ENCODE measurements at regions not wholly inside any gene's neighbourhood (a gene's known extent, or its start where the extent isn't known, plus 50 kb on each side); places are given as distances from the start of the nearest gene placed in this dataset.

GRCh38 chr4:81904121-81904520 lies 432.4 kb upstream of the RASGEF1B start:
- intact Hi-C loops (cut with DNase I; ENCODE audit: low total_unique reads), result no loop called here
- H3K4me3 ChIP-seq, result no peak overlapping the region
- WGBS, 5 donors, result 94 to 100% (median 98%) methylated on average over 4 of the region's 4 CpGs

DNA sequence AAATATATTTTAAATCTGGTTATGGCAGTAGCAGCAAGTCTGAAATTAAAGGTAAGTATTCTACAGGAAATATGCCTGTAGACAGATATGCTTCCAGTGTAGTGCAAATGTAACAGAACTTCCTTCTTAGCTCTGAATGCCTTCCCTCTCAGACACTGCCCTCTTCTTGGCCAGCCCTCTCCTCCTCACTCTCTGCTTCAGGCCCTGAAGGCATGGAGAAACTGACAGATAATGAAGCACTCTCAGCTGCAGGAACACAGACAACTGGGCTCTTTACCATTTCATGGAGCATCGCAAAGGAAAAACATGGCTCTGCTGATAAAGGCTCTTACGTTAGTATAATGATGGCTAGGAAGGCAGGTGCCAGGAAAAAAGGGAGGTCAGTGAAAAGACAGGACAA lies 431.5 kb upstream of the RASGEF1B start:
- no peaks in the 10 kb centered on the region for H3K9me3 ChIP-seq
- no peak overlapping the region for H3K4me3 ChIP-seq
- H3K36me3 ChIP-seq, result no peaks in the 10 kb centered on the region
- intact Hi-C loops (cut with DNase I; ENCODE audit: low total_unique reads), result no loop called here
- WGBS, 5 donors, result 77 to 95% (median 89%) methylated on average over 2 of the region's 2 CpGs
- no peaks in the 10 kb centered on the region for H3K4me1 ChIP-seq
- TF ChIP-seq POLR2AphosphoS5 (IDR thresholded peaks at IDR 0.05) (no peak), EP300 (IDR thresholded peaks at IDR 0.05) (no peak), CTCF (IDR thresholded peaks at IDR 0.05) (no peak)
- DNase-seq, result no peak
- no peak overlapping the region for H3K27ac ChIP-seq
- no peaks in the 10 kb centered on the region for H3K27me3 ChIP-seq

More at GRCh38 chr4:81904121-81904520, 432.4 kb upstream of the RASGEF1B start:
- H3K36me3 ChIP-seq, result no peaks in the 10 kb centered on the region
- H3K27ac ChIP-seq, result no peak overlapping the region
- H3K9me3 ChIP-seq, result no peaks in the 10 kb centered on the region
- DNase-seq, result no peak
- TF ChIP-seq EP300 (IDR thresholded peaks at IDR 0.05) (no peak), POLR2A (IDR thresholded peaks at IDR 0.05) (no peak), POLR2AphosphoS5 (IDR thresholded peaks at IDR 0.05) (no peak), CTCF (IDR thresholded peaks at IDR 0.05) (no peak)
- no peaks in the 10 kb centered on the region for H3K4me1 ChIP-seq
- no peaks in the 10 kb centered on the region for H3K27me3 ChIP-seq

DNA sequence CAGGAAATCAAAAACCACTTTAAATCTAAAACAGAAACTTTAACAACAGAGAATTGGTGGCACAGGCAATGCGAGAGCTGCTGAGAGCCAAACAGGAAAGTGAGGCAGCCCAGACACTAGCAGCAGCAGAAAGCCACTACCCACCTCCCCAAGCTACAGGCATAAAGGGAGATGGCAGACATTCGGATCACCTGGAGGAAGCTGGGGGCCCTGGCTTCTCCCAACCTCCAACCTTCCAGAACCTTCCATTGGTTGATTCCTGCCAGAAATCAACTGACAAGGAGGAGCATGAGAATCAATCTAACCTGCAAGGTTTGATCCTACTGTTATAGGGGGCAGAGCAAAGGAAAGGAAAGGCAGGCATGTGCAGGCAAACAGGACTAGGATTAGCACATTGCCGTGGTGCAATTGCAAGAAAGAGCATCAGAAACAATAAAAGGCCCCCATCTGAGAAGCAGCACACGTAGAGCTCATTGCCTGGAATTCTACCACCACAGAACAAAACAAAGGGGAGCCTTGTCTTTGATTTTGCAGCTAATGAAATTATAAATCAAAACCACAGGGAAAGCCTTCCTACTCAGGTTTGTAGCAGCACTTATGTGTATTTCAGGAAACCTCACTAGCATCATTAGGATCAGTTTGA lies 427.3 kb upstream of the RASGEF1B start:
- Histone ChIP-seq H3K36me3 (no peaks in the 10 kb centered on the region), H3K27me3 (no peaks in the 10 kb centered on the region), H3K4me1 (no peaks in the 10 kb centered on the region), H3K27ac (no peak overlapping the region), H3K4me3 (no peak overlapping the region), H3K9me3 (no peaks in the 10 kb centered on the region)
- intact Hi-C loops (cut with DNase I; ENCODE audit: low total_unique reads), result no loop called here
- 72 to 80% (median 76%) methylated on average over 4 of the region's 4 CpGs for WGBS, 5 donors
- DNase-seq, result no peak
- TF ChIP-seq CTCF (IDR thresholded peaks at IDR 0.05) (no peak), EP300 (IDR thresholded peaks at IDR 0.05) (no peak), POLR2AphosphoS5 (IDR thresholded peaks at IDR 0.05) (no peak), POLR2A (IDR thresholded peaks at IDR 0.05) (no peak)

DNA sequence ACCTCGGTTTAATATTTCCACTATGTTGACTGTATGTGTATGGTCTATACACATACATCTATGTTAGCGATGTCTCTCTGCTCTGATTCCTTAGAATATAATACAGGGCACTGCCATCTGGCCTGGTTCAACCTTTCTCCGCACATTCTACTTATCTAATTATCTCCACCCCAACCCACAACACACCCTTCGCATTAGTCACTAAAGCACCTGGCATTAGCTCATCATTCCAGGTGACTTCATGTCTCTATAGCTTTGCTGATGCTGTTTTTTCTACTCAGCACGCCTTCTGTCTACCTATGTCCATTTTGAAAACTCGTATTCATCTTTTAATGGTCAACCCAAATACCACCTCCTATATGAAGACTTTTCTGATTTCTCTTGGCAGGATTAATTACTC lies 425.2 kb upstream of the RASGEF1B start:
- 78 to 89% (median 89%) methylated on average over 6 of the region's 6 CpGs for WGBS, 5 donors
- no peaks in the 10 kb centered on the region for H3K27me3 ChIP-seq
- H3K9me3 ChIP-seq, result no peaks in the 10 kb centered on the region
- H3K4me1 ChIP-seq, result no peaks in the 10 kb centered on the region
- no peak overlapping the region for H3K4me3 ChIP-seq
- H3K36me3 ChIP-seq, result no peaks in the 10 kb centered on the region
- DNase-seq, result peak in 1 of 2 donors; percentile 32
- intact Hi-C loops (cut with DNase I; ENCODE audit: low total_unique reads), result no loop called here
- TF ChIP-seq CTCF (IDR thresholded peaks at IDR 0.05) (no peak), POLR2A (IDR thresholded peaks at IDR 0.05) (no peak), EP300 (IDR thresholded peaks at IDR 0.05) (no peak), POLR2AphosphoS5 (IDR thresholded peaks at IDR 0.05) (no peak)
- no peak overlapping the region for H3K27ac ChIP-seq
